HG03520 (cell line): ENCODE measurements at regions not wholly inside any gene's neighbourhood (a gene's known extent, or its start where the extent isn't known, plus 50 kb on each side); places are given as distances from the start of the nearest gene placed in this dataset.

Experiments
- ATAC-seq: cut with Tn5 transposase; IDR thresholded peaks from one replicate; pipeline ENCODE4 v1.9.1; 2021; ENCODE audit warnings: mild to moderate bottlenecking, moderate library complexity; ENCODE audit not compliant: unreplicated experiment

GRCh38 chr21:39029900-39030884 lies 153.1 kb downstream of the PSMG1 start:
- no peak for ATAC-seq

GRCh38 chr21:39029086-39029755 lies 154.0 kb downstream of the PSMG1 start:
- no peak for ATAC-seq

- ATAC-seq = no peak
Observed at GRCh38 chr21:39025198-39025597, 158.1 kb downstream of the PSMG1 start.

GRCh38 chr21:39024538-39024937 lies 158.7 kb downstream of the PSMG1 start:
- no peak for ATAC-seq

- ATAC-seq = no peak
Observed at GRCh38 chr21:39022863-39023693, 160.2 kb downstream of the PSMG1 start.

- ATAC-seq = no peak
Observed at GRCh38 chr21:39022466-39022862, 160.8 kb downstream of the PSMG1 start.

- no peak for ATAC-seq
Observed at GRCh38 chr21:39022035-39022434, 161.2 kb downstream of the PSMG1 start.

- no peak for ATAC-seq
Observed at GRCh38 chr21:39021478-39021832, 161.8 kb downstream of the PSMG1 start.

- no peak for ATAC-seq
Observed at GRCh38 chr21:39020751-39021477, 162.3 kb downstream of the PSMG1 start.

- ATAC-seq = no peak
Observed at GRCh38 chr21:39018730-39019129, 164.5 kb downstream of the PSMG1 start.

- peak; percentile 69 for ATAC-seq
Observed at GRCh38 chr21:39016740-39017315, 166.4 kb downstream of the PSMG1 start.

- no peak for ATAC-seq
Observed at GRCh38 chr21:39014747-39015146, 168.5 kb downstream of the PSMG1 start.

- ATAC-seq = no peak
Observed at GRCh38 chr21:39012326-39013230, 170.7 kb downstream of the PSMG1 start.

GRCh38 chr21:39011911-39012310 lies 171.3 kb downstream of the PSMG1 start:
- no peak for ATAC-seq

- ATAC-seq = no peak
Observed at GRCh38 chr21:39010629-39011404, 172.4 kb downstream of the PSMG1 start.

- ATAC-seq = no peak
Observed at GRCh38 chr21:39009587-39010225, 173.5 kb downstream of the PSMG1 start.

- ATAC-seq = no peak
Observed at GRCh38 chr21:39007985-39008384, 175.3 kb downstream of the PSMG1 start.

- ATAC-seq = no peak
Observed at GRCh38 chr21:39007532-39007931, 175.7 kb downstream of the PSMG1 start.
